WTC11 (cell line): ENCODE measurements at regions not wholly inside any gene's neighbourhood (a gene's known extent, or its start where the extent isn't known, plus 50 kb on each side); places are given as distances from the start of the nearest gene placed in this dataset.

Source experiments
- ARID4B ChIP-seq: sonication (generic); formaldehyde crosslinking; IDR thresholded peaks from 2 replicates; pipeline ENCODE4 v1.8.0; 2023; ENCODE audit warnings: missing genetic modification reagents, mild to moderate bottlenecking, borderline replicate concordance
- E2F5 ChIP-seq: sonication (generic); formaldehyde crosslinking; IDR thresholded peaks from 2 replicates; pipeline ENCODE4 v1.8.1; 2022; ENCODE audit warnings: mild to moderate bottlenecking, moderate library complexity, missing genetic modification reagents
- ETV6 ChIP-seq: sonication (generic); formaldehyde crosslinking; IDR thresholded peaks from 2 replicates; pipeline ENCODE4 v1.8.1; 2022; ENCODE audit warnings: mild to moderate bottlenecking, missing genetic modification reagents
- IRF1 ChIP-seq: sonication (generic); formaldehyde crosslinking; IDR thresholded peaks from 2 replicates; pipeline ENCODE4 v1.8.0; 2023; ENCODE audit warnings: missing genetic modification reagents
- JAZF1 ChIP-seq: fragments of 250-450 bp; sonication (Bioruptor Pico); IDR thresholded peaks from 2 replicates; pipeline ENCODE4 v1.9.0; 2021; ENCODE audit warnings: moderate library complexity, mild to moderate bottlenecking, inconsistent platforms
- MLX ChIP-seq: sonication (generic); formaldehyde crosslinking; IDR thresholded peaks from 2 replicates; pipeline ENCODE4 v1.8.1; 2023; ENCODE audit warnings: mild to moderate bottlenecking, missing genetic modification reagents, moderate library complexity
- NFYB ChIP-seq: sonication (generic); formaldehyde crosslinking; conservative IDR thresholded peaks from 2 replicates; pipeline ENCODE4 v1.8.0; 2022; ENCODE audit warnings: low read depth, missing genetic modification reagents
- OVOL2 ChIP-seq: fragments of 250-450 bp; sonication (Bioruptor Pico); IDR thresholded peaks from 2 replicates; pipeline ENCODE4 v1.9.0; 2021; ENCODE audit warnings: mild to moderate bottlenecking, borderline replicate concordance
- TP53 ChIP-seq: sonication (generic); formaldehyde crosslinking; IDR thresholded peaks from 2 replicates; pipeline ENCODE4 v1.8.1; 2023; ENCODE audit warnings: mild to moderate bottlenecking, missing genetic modification reagents
- USF1 ChIP-seq: sonication (generic); formaldehyde crosslinking; IDR thresholded peaks from 2 replicates; pipeline ENCODE4 v1.8.0; 2022; ENCODE audit warnings: mild to moderate bottlenecking, missing genetic modification reagents
- ZBTB43 ChIP-seq: sonication (generic); formaldehyde crosslinking; IDR thresholded peaks from 2 replicates; pipeline ENCODE4 v1.8.1; 2023; ENCODE audit warnings: mild to moderate bottlenecking, missing genetic modification reagents
- ZNF281 ChIP-seq: sonication (generic); formaldehyde crosslinking; IDR thresholded peaks from 2 replicates; pipeline ENCODE4 v1.8.0; 2023; ENCODE audit warnings: mild to moderate bottlenecking, missing genetic modification reagents
- ZNF396 ChIP-seq: fragments of 250-450 bp; sonication (Bioruptor Pico); IDR thresholded peaks from 2 replicates; pipeline ENCODE4 v1.8.0; 2021; ENCODE audit warnings: mild to moderate bottlenecking, moderate library complexity, borderline replicate concordance
- ZNF512 ChIP-seq: sonication (generic); formaldehyde crosslinking; IDR thresholded peaks from 2 replicates; pipeline ENCODE4 v1.8.1; 2022; ENCODE audit warnings: missing genetic modification reagents, borderline replicate concordance
- ZNF671 ChIP-seq: fragments of 250-450 bp; sonication (Bioruptor Pico); IDR thresholded peaks from 2 replicates; pipeline ENCODE4 v1.8.0; 2021; ENCODE audit warnings: mild to moderate bottlenecking

- no peak for TF ChIP-seq ZNF281
- TF ChIP-seq ZNF396 (CRISPR knock-in tag): no peak
- TF ChIP-seq NFYB (CRISPR knock-in tag): no peak
- no peak for TF ChIP-seq ZNF671
- no peak for TF ChIP-seq MLX (CRISPR knock-in tag)
- no peak for TF ChIP-seq TP53 (CRISPR knock-in tag)
- no peak for TF ChIP-seq JAZF1 (CRISPR knock-in tag)
- no peak for TF ChIP-seq ETV6
- TF ChIP-seq USF1 (CRISPR knock-in tag): no peak
- no peak for TF ChIP-seq E2F5 (CRISPR knock-in tag)
- TF ChIP-seq ARID4B (CRISPR knock-in tag): no peak
- TF ChIP-seq OVOL2 (CRISPR knock-in tag): no peak
- TF ChIP-seq ZBTB43 (CRISPR knock-in tag): no peak
- no peak for TF ChIP-seq IRF1 (CRISPR knock-in tag)
- TF ChIP-seq ZNF512 (CRISPR knock-in tag): no peak
Observed at GRCh38 chr4:15361529-15361928, 66.3 kb upstream of the C1QTNF7 start (continued).
